Right atrium auricular region (tissue), 2 donors: ENCODE measurements at regions not wholly inside any gene's neighbourhood (a gene's known extent, or its start where the extent isn't known, plus 50 kb on each side); places are given as distances from the start of the nearest gene placed in this dataset.

Source experiments
- DNase-seq: peaks from one replicate; pipeline ENCODE4 v3.0.0-alpha.2; 2019; ENCODE audit warnings: low spot score
- H3K27ac ChIP-seq, 2 donors: fragments of 200-600 bp; sonication (generic); 1 replicate in 1 of 2; 2 replicates in 1 of 2; pipeline ENCODE4 v1.5.1; 2016 to 2019
- H3K27me3 ChIP-seq, 2 donors: fragments of 200-600 bp; sonication (generic); one replicate each; pipeline versions ENCODE4 v1.5.1 to v1.6.0; 2017 to 2019
- H3K36me3 ChIP-seq: fragments of 200-600 bp; sonication (generic); one replicate; pipeline ENCODE4 v1.5.1; 2016
- H3K4me1 ChIP-seq, 2 donors: fragments of 200-600 bp; sonication (generic); one replicate each; pipeline versions ENCODE4 v1.5.1 to v1.6.0; 2017 to 2019
- H3K4me3 ChIP-seq, 2 donors: fragments of 200-600 bp; sonication (generic); 1 replicate in 1 of 2; 2 replicates in 1 of 2; pipeline ENCODE4 v1.5.1; 2017 to 2019; ENCODE audit warnings: mild to moderate bottlenecking in 1 of 2, moderate library complexity in 1 of 2
- H3K9me3 ChIP-seq, 2 donors: fragments of 200-600 bp; sonication (generic); one replicate each; pipeline ENCODE4 v1.5.1; 2019
- TF ChIP-seq, protein P1 (sequence below), 2 donors: fragments of 200-600 bp; sonication (generic); IDR thresholded peaks; one replicate each; pipeline ENCODE4 v1.5.1; 2019; ENCODE audit warnings: antibody characterized with exemption in 2 of 2

- no peak for DNase-seq
- Histone ChIP-seq H3K4me3 (no peak overlapping the region), H3K36me3 (no peaks in the 10 kb centered on the region), H3K27ac (no peak overlapping the region), H3K4me1 (no peaks in the 10 kb centered on the region), H3K9me3 (no peaks in the 10 kb centered on the region), H3K27me3 (no peaks in the 10 kb centered on the region)
- TF ChIP-seq, protein P1, sequence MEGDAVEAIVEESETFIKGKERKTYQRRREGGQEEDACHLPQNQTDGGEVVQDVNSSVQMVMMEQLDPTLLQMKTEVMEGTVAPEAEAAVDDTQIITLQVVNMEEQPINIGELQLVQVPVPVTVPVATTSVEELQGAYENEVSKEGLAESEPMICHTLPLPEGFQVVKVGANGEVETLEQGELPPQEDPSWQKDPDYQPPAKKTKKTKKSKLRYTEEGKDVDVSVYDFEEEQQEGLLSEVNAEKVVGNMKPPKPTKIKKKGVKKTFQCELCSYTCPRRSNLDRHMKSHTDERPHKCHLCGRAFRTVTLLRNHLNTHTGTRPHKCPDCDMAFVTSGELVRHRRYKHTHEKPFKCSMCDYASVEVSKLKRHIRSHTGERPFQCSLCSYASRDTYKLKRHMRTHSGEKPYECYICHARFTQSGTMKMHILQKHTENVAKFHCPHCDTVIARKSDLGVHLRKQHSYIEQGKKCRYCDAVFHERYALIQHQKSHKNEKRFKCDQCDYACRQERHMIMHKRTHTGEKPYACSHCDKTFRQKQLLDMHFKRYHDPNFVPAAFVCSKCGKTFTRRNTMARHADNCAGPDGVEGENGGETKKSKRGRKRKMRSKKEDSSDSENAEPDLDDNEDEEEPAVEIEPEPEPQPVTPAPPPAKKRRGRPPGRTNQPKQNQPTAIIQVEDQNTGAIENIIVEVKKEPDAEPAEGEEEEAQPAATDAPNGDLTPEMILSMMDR (IDR thresholded peaks at IDR 0.05) = no peak
Observed at GRCh38 chr7:46205478-46205877, 284.4 kb upstream of the IGFBP3 start.

DNA sequence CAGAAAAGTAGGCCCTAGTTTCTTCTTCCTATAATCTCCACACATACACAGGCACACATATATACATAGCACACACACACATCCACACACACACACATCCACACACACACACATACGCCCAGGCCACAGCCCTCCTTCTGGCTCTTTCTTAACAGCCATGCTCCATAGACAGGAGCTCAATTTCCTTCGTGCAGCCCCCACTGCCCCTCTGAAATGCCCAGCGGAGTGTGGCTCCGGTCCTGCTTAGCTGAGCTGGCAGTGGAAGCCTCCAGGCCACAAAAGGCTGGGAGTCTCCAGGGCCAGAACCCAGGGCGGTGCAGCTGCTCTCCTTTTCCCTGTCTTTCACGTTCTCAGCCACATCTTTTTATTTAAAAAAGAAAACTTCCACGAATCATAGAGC lies 282.9 kb upstream of the IGFBP3 start:
- Histone ChIP-seq H3K4me1 (no peaks in the 10 kb centered on the region), H3K27me3 (no peaks in the 10 kb centered on the region), H3K9me3 (no peaks in the 10 kb centered on the region), H3K36me3 (no peaks in the 10 kb centered on the region), H3K27ac (no peak overlapping the region), H3K4me3 (no peak overlapping the region)
- TF ChIP-seq, protein P1 (IDR thresholded peaks at IDR 0.05) = no peak
- no peak for DNase-seq

DNA sequence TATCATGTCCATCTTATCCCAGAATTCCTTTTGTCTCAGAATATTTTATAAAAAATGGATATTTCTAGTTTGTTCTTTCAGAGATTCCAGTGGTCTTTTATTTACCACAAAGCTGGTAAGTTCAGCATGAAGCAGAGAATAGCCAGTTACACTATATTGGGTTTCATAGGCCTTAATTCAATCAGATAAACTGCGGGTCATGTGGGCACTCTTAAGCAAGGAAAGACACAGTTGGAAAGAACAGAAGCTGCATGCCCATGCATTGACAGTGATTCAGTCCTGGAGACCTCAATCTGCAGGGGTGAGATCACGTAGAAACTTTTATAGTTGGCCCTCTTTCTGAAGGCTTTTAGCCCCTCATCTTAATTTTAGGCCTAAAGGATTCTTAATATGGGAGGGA lies 281.3 kb upstream of the IGFBP3 start:
- H3K9me3 ChIP-seq = no peaks in the 10 kb centered on the region
- H3K36me3 ChIP-seq = no peaks in the 10 kb centered on the region
- H3K27ac ChIP-seq = no peak overlapping the region
- H3K4me3 ChIP-seq = no peak overlapping the region
- H3K4me1 ChIP-seq = no peaks in the 10 kb centered on the region
- DNase-seq = no peak
- no peaks in the 10 kb centered on the region for H3K27me3 ChIP-seq
- TF ChIP-seq, protein P1 (IDR thresholded peaks at IDR 0.05) = no peak

GRCh38 chr7:46201961-46202360 lies 280.9 kb upstream of the IGFBP3 start:
- Histone ChIP-seq H3K9me3 (no peaks in the 10 kb centered on the region), H3K27me3 (no peaks in the 10 kb centered on the region), H3K36me3 (no peaks in the 10 kb centered on the region), H3K4me1 (no peaks in the 10 kb centered on the region), H3K4me3 (no peak overlapping the region), H3K27ac (no peak overlapping the region)
- TF ChIP-seq, protein P1 (IDR thresholded peaks at IDR 0.05) = no peak
- no peak for DNase-seq

GRCh38 chr7:46198701-46199100 lies 277.6 kb upstream of the IGFBP3 start:
- H3K36me3 ChIP-seq = no peaks in the 10 kb centered on the region

More at GRCh38 chr7:46198701-46199100, 277.6 kb upstream of the IGFBP3 start:
- no peaks in the 10 kb centered on the region for H3K4me1 ChIP-seq
- no peaks in the 10 kb centered on the region for H3K9me3 ChIP-seq
- H3K4me3 ChIP-seq = no peak overlapping the region
- no peaks in the 10 kb centered on the region for H3K27me3 ChIP-seq
- TF ChIP-seq, protein P1 (IDR thresholded peaks at IDR 0.05) = no peak
- no peak overlapping the region for H3K27ac ChIP-seq
- DNase-seq = no peak
